GM18526 (cell line): ENCODE measurements at regions not wholly inside any gene's neighbourhood (a gene's known extent, or its start where the extent isn't known, plus 50 kb on each side); places are given as distances from the start of the nearest gene placed in this dataset.

Source experiments
- POLR2A ChIP-seq: IDR thresholded peaks from 3 replicates; pipeline ENCODE4 v1.6.1; 2011; ENCODE audit not compliant: insufficient read length; ENCODE audit errors: extremely low read depth

- no peak for TF ChIP-seq POLR2A
Measured at GRCh38 chr2:41879235-41879916, 168.4 kb upstream of the PKDCC start.

- no peak for TF ChIP-seq POLR2A
Measured at GRCh38 chr2:41880561-41881243, 167.1 kb upstream of the PKDCC start.

DNA sequence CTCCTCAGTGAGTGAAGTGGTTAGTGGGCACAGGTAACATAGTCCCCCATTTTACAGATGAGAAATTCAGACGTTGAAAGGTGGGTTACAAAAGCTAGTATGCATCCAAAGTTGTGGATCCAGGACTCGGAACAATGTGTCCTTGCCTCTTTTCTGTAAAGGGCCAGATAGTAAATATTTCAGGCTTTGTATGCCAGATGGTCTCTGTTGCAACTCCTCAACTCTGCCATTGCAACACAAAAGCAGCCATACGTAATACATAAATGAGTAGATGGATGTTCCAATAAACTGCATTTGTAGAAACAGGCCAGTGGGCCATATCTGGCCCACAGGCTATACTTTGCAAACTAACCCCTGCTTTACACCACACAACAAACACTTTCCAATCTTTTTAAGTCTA is 166.6 kb upstream of the PKDCC start:
- no peak for TF ChIP-seq POLR2A

DNA sequence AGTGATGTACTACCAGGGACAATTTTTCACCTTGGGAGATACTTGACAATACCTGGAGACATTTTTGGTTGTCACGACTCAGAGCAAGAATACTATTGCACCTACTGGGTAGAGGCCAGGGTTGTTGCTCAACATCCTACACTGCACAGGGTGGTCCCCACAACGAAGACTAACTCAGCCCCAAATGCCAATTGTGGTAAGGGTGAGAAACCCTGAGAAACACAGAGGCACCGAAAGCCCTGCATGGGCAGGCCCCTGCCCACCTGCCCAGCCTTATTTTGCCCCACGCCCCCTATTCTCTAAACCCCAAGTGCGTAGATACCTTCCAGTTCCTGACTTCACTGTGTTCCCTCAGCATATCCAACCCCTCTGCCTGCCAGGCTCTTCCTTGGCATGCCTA is 163.1 kb upstream of the PKDCC start:
- TF ChIP-seq POLR2A, result no peak

DNA sequence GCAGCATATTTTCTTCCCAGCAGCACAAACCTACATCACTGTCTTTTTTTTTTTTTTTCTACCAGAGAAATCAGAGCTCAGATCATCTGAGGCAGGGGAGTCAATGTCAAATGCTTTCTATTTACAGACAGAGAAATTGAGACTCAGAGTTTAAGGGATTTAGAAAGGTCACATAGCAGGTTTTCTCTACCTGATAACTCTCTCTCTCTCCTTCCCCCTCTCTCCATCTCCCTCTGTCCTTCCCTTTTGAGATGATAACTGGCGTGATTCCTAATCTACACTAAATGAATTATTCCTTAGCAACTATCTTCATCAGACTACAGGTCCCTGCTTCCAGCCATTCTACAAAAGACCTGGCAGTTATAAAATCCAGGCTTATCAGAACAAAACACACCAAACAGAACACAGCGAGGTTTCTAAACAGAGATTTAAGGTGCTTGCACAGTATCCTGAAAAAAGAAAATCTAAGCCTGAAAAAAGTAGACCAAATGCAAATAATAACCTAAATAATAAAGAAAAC is 161.6 kb upstream of the PKDCC start:
- TF ChIP-seq POLR2A, result no peak

GRCh38 chr2:41886757-41887156 is 161.1 kb upstream of the PKDCC start:
- TF ChIP-seq POLR2A, result no peak

GRCh38 chr2:41890341-41890740 is 157.5 kb upstream of the PKDCC start:
- TF ChIP-seq POLR2A, result no peak

- no peak for TF ChIP-seq POLR2A
Measured at GRCh38 chr2:41892476-41892875, 155.3 kb upstream of the PKDCC start.

GRCh38 chr2:41894563-41895333 is 153.1 kb upstream of the PKDCC start:
- TF ChIP-seq POLR2A, result no peak

- TF ChIP-seq POLR2A, result no peak
Measured at GRCh38 chr2:41895334-41895664, 152.5 kb upstream of the PKDCC start.

GRCh38 chr2:41896186-41896846 is 151.5 kb upstream of the PKDCC start:
- no peak for TF ChIP-seq POLR2A

- no peak for TF ChIP-seq POLR2A
Measured at GRCh38 chr2:41899189-41899588, 148.6 kb upstream of the PKDCC start.

GRCh38 chr2:41900101-41900577 is 147.7 kb upstream of the PKDCC start:
- no peak for TF ChIP-seq POLR2A

DNA sequence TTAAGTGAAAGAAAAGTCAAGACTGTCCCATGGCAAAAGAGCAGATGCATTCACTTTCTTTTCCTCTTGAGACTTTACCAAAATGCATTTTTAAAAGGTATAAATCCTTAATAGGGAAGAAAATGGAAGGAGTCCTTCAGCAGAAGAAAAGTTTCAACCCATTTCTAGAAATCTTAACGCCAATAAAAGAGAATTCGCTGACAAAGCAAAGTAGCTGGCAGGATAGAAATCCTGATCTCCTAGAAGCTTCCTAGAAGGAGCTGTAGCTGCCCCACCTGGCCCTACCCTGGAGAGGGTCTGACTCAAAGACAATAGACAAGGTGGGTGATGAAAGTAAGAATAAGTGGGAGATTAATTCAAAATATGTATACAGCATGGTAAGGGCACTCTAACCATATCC is 144.9 kb upstream of the PKDCC start:
- no peak for TF ChIP-seq POLR2A

GRCh38 chr2:41903474-41904135 is 144.2 kb upstream of the PKDCC start:
- TF ChIP-seq POLR2A, result no peak
